ENCODE measurements at regions not wholly inside any gene's neighbourhood (a gene's known extent, or its start where the extent isn't known, plus 50 kb on each side); places are given as distances from the start of the nearest gene placed in this dataset.
"Not testable (repeated sequence)": the region's sequence is repeated elsewhere in the genome, so short reads cannot be mapped to it uniquely, and the experiment has no call there.

- ATAC-seq (ENCODE audit: low read depth) (no peak), DNase-seq (no peak)
- H3K4me3 Mint-ChIP-seq, result no peak overlapping the region
- ChIA-PET CTCF (no interaction called here), POLR2A (no interaction called here)
- H3K36me3 Mint-ChIP-seq (ENCODE audit: low read depth), result no peaks in the 10 kb centered on the region
- no peak for TF ChIP-seq CTCF (IDR thresholded peaks at IDR 0.05)
- H3K27ac Mint-ChIP-seq, result no peak overlapping the region
- H3K27me3 Mint-ChIP-seq, result no peaks in the 10 kb centered on the region
- intact Hi-C loops (cut with micrococcal nuclease), result no loop called here
- no peaks in the 10 kb centered on the region for H3K9me3 Mint-ChIP-seq
- H3K4me1 Mint-ChIP-seq, result no peaks in the 10 kb centered on the region
These were observed 120.5 kb upstream of the DAB1 start for GRCh38 chr1:57544345-57544744.

- H3K4me1 Mint-ChIP-seq, result no peaks in the 10 kb centered on the region
- no peaks in the 10 kb centered on the region for H3K36me3 Mint-ChIP-seq (ENCODE audit: low read depth)
- POLR2A ChIA-PET, result no interaction called here
These were observed 113.0 kb upstream of the DAB1 start for GRCh38 chr1:57536749-57537423.

GRCh38 chr1:57532299-57532698 lies 108.4 kb upstream of the DAB1 start:
- DNase-seq (no peak), ATAC-seq (ENCODE audit: low read depth) (no peak)
- no peaks in the 10 kb centered on the region for H3K36me3 Mint-ChIP-seq (ENCODE audit: low read depth)
- ChIA-PET POLR2A (no interaction called here), CTCF (no interaction called here)
- no peaks in the 10 kb centered on the region for H3K27me3 Mint-ChIP-seq
- no peak overlapping the region for H3K27ac Mint-ChIP-seq
- H3K9me3 Mint-ChIP-seq, result peaks cover 2% of the 10 kb centered on the region
- intact Hi-C loops (cut with micrococcal nuclease), result no loop called here
- no peak for TF ChIP-seq CTCF (IDR thresholded peaks at IDR 0.05)
- no peaks in the 10 kb centered on the region for H3K4me1 Mint-ChIP-seq
- H3K4me3 Mint-ChIP-seq, result no peak overlapping the region

More at GRCh38 chr1:57536749-57537423, 113.0 kb upstream of the DAB1 start:
- CTCF ChIA-PET, result no interaction called here
- no peak for TF ChIP-seq CTCF (IDR thresholded peaks at IDR 0.05)
- no peak for DNase-seq
- ATAC-seq (ENCODE audit: low read depth), result no peak
- no peaks in the 10 kb centered on the region for H3K27me3 Mint-ChIP-seq
- intact Hi-C loops (cut with micrococcal nuclease), result no loop called here
- H3K27ac Mint-ChIP-seq, result no peak overlapping the region
- no peak overlapping the region for H3K4me3 Mint-ChIP-seq
- no peaks in the 10 kb centered on the region for H3K9me3 Mint-ChIP-seq

GRCh38 chr1:57530911-57531260 lies 107.0 kb upstream of the DAB1 start:
- H3K4me1 Mint-ChIP-seq; H3K27ac Mint-ChIP-seq; CTCF ChIA-PET; ATAC-seq (ENCODE audit: low read depth); intact Hi-C loops (cut with micrococcal nuclease); H3K9me3 Mint-ChIP-seq; H3K4me3 Mint-ChIP-seq; H3K36me3 Mint-ChIP-seq (ENCODE audit: low read depth); H3K27me3 Mint-ChIP-seq; DNase-seq; POLR2A ChIA-PET: not testable (repeated sequence)

- no peak overlapping the region for H3K27ac Mint-ChIP-seq
- ChIA-PET POLR2A (no interaction called here), CTCF (no interaction called here)
- no peak for DNase-seq
- no peak for TF ChIP-seq CTCF (IDR thresholded peaks at IDR 0.05)
- intact Hi-C loops (cut with micrococcal nuclease), result no loop called here
- H3K36me3 Mint-ChIP-seq (ENCODE audit: low read depth), result no peaks in the 10 kb centered on the region
- no peaks in the 10 kb centered on the region for H3K27me3 Mint-ChIP-seq
- no peak overlapping the region for H3K4me3 Mint-ChIP-seq
- ATAC-seq (ENCODE audit: low read depth), result no peak
- H3K9me3 Mint-ChIP-seq, result peaks cover 2% of the 10 kb centered on the region
- H3K4me1 Mint-ChIP-seq, result no peaks in the 10 kb centered on the region
These were observed 106.5 kb upstream of the DAB1 start for GRCh38 chr1:57530206-57530910.
